Glutamatergic neuron (in vitro differentiated cells): ENCODE measurements at regions not wholly inside any gene's neighbourhood (a gene's known extent, or its start where the extent isn't known, plus 50 kb on each side); places are given as distances from the start of the nearest gene placed in this dataset.
"Not testable (repeated sequence)": the region's sequence is repeated elsewhere in the genome, so short reads cannot be mapped to it uniquely, and the experiment has no call there.

Experiments
- DNase-seq: peaks from one replicate; pipeline ENCODE4 v3.0.0; 2022
- H3K27ac Mint-ChIP-seq: one replicate; pipeline ENCODE4 v1.8.0; 2020; ENCODE audit warnings: mild to moderate bottlenecking, mixed read lengths, inconsistent platforms; ENCODE audit not compliant: unreplicated experiment
- H3K27me3 Mint-ChIP-seq: one replicate; pipeline ENCODE4 v1.8.0; 2020; ENCODE audit warnings: mild to moderate bottlenecking, moderate library complexity, mixed read lengths, inconsistent platforms; ENCODE audit not compliant: unreplicated experiment
- H3K36me3 Mint-ChIP-seq: one replicate; pipeline ENCODE4 v1.8.0; 2020; ENCODE audit warnings: mild to moderate bottlenecking, mixed read lengths, inconsistent platforms; ENCODE audit not compliant: unreplicated experiment
- H3K4me1 Mint-ChIP-seq: one replicate; pipeline ENCODE4 v1.8.0; 2020; ENCODE audit warnings: mild to moderate bottlenecking, low read depth, mixed read lengths, inconsistent platforms; ENCODE audit not compliant: unreplicated experiment
- H3K4me3 Mint-ChIP-seq: one replicate; pipeline ENCODE4 v1.8.0; 2020; ENCODE audit warnings: mild to moderate bottlenecking, mixed read lengths, inconsistent platforms; ENCODE audit not compliant: unreplicated experiment
- H3K9me3 Mint-ChIP-seq: one replicate; pipeline ENCODE4 v1.8.0; 2020; ENCODE audit warnings: mild to moderate bottlenecking, moderate library complexity, mixed read lengths, inconsistent platforms; ENCODE audit not compliant: unreplicated experiment
- CTCF ChIP-seq: fragments of 200-600 bp; sonication (generic); IDR thresholded peaks from one replicate; pipeline ENCODE4 v1.5.0; 2021; ENCODE audit not compliant: partially characterized antibody, unreplicated experiment

GRCh38 chr14:27836386-27836785, 930.2 kb upstream of the FOXG1 start:
- no peak for DNase-seq
- peaks cover 16% of the 10 kb centered on the region for H3K4me1 Mint-ChIP-seq
- TF ChIP-seq CTCF, result no peak

GRCh38 chr14:27845241-27845850, 921.2 kb upstream of the FOXG1 start:
- no peak for DNase-seq
- TF ChIP-seq CTCF, result no peak
- Mint-ChIP-seq H3K4me3 (no peak overlapping the region), H3K36me3 (peaks cover 5% of the 10 kb centered on the region), H3K27ac (no peak overlapping the region), H3K27me3 (peaks cover 3% of the 10 kb centered on the region), H3K9me3 (peaks cover 4% of the 10 kb centered on the region), H3K4me1 (no peaks in the 10 kb centered on the region)

More at GRCh38 chr14:27836386-27836785, 930.2 kb upstream of the FOXG1 start:
- H3K4me3 Mint-ChIP-seq, result no peak overlapping the region
- H3K9me3 Mint-ChIP-seq, result no peaks in the 10 kb centered on the region
- no peaks in the 10 kb centered on the region for H3K36me3 Mint-ChIP-seq
- no peaks in the 10 kb centered on the region for H3K27me3 Mint-ChIP-seq
- H3K27ac Mint-ChIP-seq, result no peak overlapping the region

- TF ChIP-seq CTCF, result no peak
- peaks cover 3% of the 10 kb centered on the region for H3K27me3 Mint-ChIP-seq
- H3K36me3 Mint-ChIP-seq, result peaks cover 5% of the 10 kb centered on the region
- no peak overlapping the region for H3K27ac Mint-ChIP-seq
- no peak overlapping the region for H3K4me3 Mint-ChIP-seq
- H3K4me1 Mint-ChIP-seq, result no peaks in the 10 kb centered on the region
- no peak for DNase-seq
- peaks cover 4% of the 10 kb centered on the region for H3K9me3 Mint-ChIP-seq
Measured at GRCh38 chr14:27845902-27846301, 920.7 kb upstream of the FOXG1 start.

- H3K36me3 Mint-ChIP-seq, DNase-seq, H3K4me3 Mint-ChIP-seq, H3K27ac Mint-ChIP-seq, H3K4me1 Mint-ChIP-seq, H3K9me3 Mint-ChIP-seq, H3K27me3 Mint-ChIP-seq: not testable (repeated sequence)
Measured at GRCh38 chr14:27847480-27847879, 919.1 kb upstream of the FOXG1 start.

- not testable (repeated sequence) for H3K27ac Mint-ChIP-seq, DNase-seq, H3K36me3 Mint-ChIP-seq, H3K9me3 Mint-ChIP-seq, H3K4me3 Mint-ChIP-seq, H3K27me3 Mint-ChIP-seq, H3K4me1 Mint-ChIP-seq
- peak; percentile 32 for TF ChIP-seq CTCF
Measured at GRCh38 chr14:27849193-27849592, 917.4 kb upstream of the FOXG1 start.
